ENCODE measurements at regions not wholly inside any gene's neighbourhood (a gene's known extent, or its start where the extent isn't known, plus 50 kb on each side); places are given as distances from the start of the nearest gene placed in this dataset.

GRCh38 chr7:101767544-101767943, 49.9 kb upstream of the CUX1 start:
- TF ChIP-seq FOSL2 (IDR thresholded peaks at IDR 0.05) (no peak), FOSL2 (CRISPR knock-in tag; IDR thresholded peaks at IDR 0.05) (no peak), PBX3 (IDR thresholded peaks at IDR 0.05) (no peak), EP300 (IDR thresholded peaks at IDR 0.05) (no peak), CTCF (IDR thresholded peaks at IDR 0.05) (no peak), MAFK (IDR thresholded peaks at IDR 0.05; ENCODE audit: partially characterized antibody) (no peak)
